Endothelial cell of umbilical vein (primary cell): ENCODE measurements at regions not wholly inside any gene's neighbourhood (a gene's known extent, or its start where the extent isn't known, plus 50 kb on each side); places are given as distances from the start of the nearest gene placed in this dataset.

Experiments
- BruUV-seq: library from RNA; stranded (reverse); fragments of 400-500 nt; replicated peaks from 2 replicates; lab custom pipeline; 2021; lab: Mats Ljungman, UMichigan
- CTCF ChIA-PET: fragments of 300-600, 350-600 bp; sonication (Branson Sonifier 250); formaldehyde crosslinking; loops from one replicate; lab custom pipeline; 2021; ENCODE audit warnings: antibody characterized with exemption, inconsistent platforms; lab: Charles Lee
- POLR2A ChIA-PET: fragments of 300-600, 350-600 bp; sonication (Branson Sonifier 250); formaldehyde crosslinking; loops from one replicate; lab custom pipeline; 2021; ENCODE audit warnings: antibody characterized with exemption, inconsistent platforms; lab: Charles Lee
- DNase-seq: peaks from one replicate; pipeline ENCODE4 v3.0.0-alpha.2; 2011; ENCODE audit warnings: low read depth, low spot score
- FAIRE-seq: peaks from 2 replicates; lab custom pipeline; 2011; peaks lifted over from hg19 to GRCh38; lab: Jason Lieb, UNC
- H2AFZ ChIP-seq: 2 replicates; pipeline ENCODE4 v1.6.0; 2012; ENCODE audit warnings: low read depth, low read length, control low read depth, inconsistent platforms
- H3K27ac ChIP-seq: 2 replicates; pipeline ENCODE4 v1.5.1; 2011; ENCODE audit warnings: low read depth, mild to moderate bottlenecking, control low read depth, low read length, moderate library complexity; ENCODE audit not compliant: insufficient read depth
- H3K27me3 ChIP-seq, 2 experiments: 2 replicates each; pipeline versions ENCODE4 v1.6.0 to v1.6.1; 2011; ENCODE audit warnings: low read length in 2 of 2, mixed read lengths in 1 of 2; ENCODE audit not compliant: control insufficient read depth in 2 of 2, insufficient read depth in 2 of 2
- H3K36me3 ChIP-seq, 2 experiments: 2 replicates in 1 of 2; 3 replicates in 1 of 2; pipeline ENCODE4 v1.5.1; 2011; ENCODE audit warnings: low read length in 2 of 2, mild to moderate bottlenecking in 1 of 2, moderate library complexity in 1 of 2; ENCODE audit not compliant: control insufficient read depth in 2 of 2, insufficient read depth in 2 of 2; ENCODE audit errors: extremely low read depth in 1 of 2
- H3K4me1 ChIP-seq: 3 replicates; pipeline ENCODE4 v1.5.1; 2011; ENCODE audit warnings: mild to moderate bottlenecking, low read length; ENCODE audit not compliant: control insufficient read depth, insufficient read depth; ENCODE audit errors: extremely low read depth
- H3K4me2 ChIP-seq: 2 replicates; pipeline ENCODE4 v1.6.1; 2011; ENCODE audit warnings: low read length, control low read depth, mixed read lengths; ENCODE audit not compliant: insufficient read depth
- H3K4me3 ChIP-seq, 3 experiments: fragments of 200-600 bp in 1 of 3; sonication (generic), shearing (Covaris generic) in 1 of 3; replicated peaks in 1 of 3; 2 replicates each; pipeline ENCODE4 v1.5.1; 2011 to 2016; ENCODE audit warnings: control low read depth in 3 of 3, low read length in 3 of 3, mild to moderate bottlenecking in 2 of 3, inconsistent platforms in 1 of 3, low read depth in 1 of 3, moderate library complexity in 1 of 3; ENCODE audit not compliant: insufficient read depth in 1 of 3
- H3K79me2 ChIP-seq: 2 replicates; pipeline ENCODE4 v1.6.0; 2012; ENCODE audit warnings: low read length, inconsistent platforms; ENCODE audit not compliant: control insufficient read depth, insufficient read depth
- H3K9ac ChIP-seq: replicated peaks from 2 replicates; pipeline ENCODE3; 2011; ENCODE audit warnings: low read length, control low read depth; ENCODE audit not compliant: insufficient read depth; ENCODE audit errors: extremely low read depth
- H3K9me1 ChIP-seq: replicated peaks from 3 replicates; pipeline ENCODE4 v1.6.0; 2011; ENCODE audit warnings: mild to moderate bottlenecking, low read length; ENCODE audit not compliant: control insufficient read depth, insufficient read depth; ENCODE audit errors: extremely low read depth
- H3K9me3 ChIP-seq: replicated peaks from 2 replicates; pipeline ENCODE4 v1.5.1; 2012; ENCODE audit warnings: low read length, inconsistent platforms; ENCODE audit not compliant: control insufficient read depth, insufficient read depth
- H4K20me1 ChIP-seq: replicated peaks from 2 replicates; pipeline ENCODE3; 2011; ENCODE audit warnings: mild to moderate bottlenecking, low read length; ENCODE audit not compliant: control insufficient read depth, insufficient read depth; ENCODE audit errors: extremely low read depth
- EZH2 ChIP-seq: IDR thresholded peaks from 2 replicates; pipeline ENCODE4 v1.6.1; 2012; ENCODE audit warnings: borderline replicate concordance, low read depth, mild to moderate bottlenecking, moderate library complexity, low read length, inconsistent platforms; ENCODE audit not compliant: severe bottlenecking
- FOS ChIP-seq: IDR thresholded peaks from 2 replicates; pipeline ENCODE4 v1.6.1; 2011; ENCODE audit warnings: mild to moderate bottlenecking, low read length, moderate library complexity, borderline replicate concordance; ENCODE audit not compliant: insufficient read depth
- GATA2 ChIP-seq: IDR thresholded peaks from 2 replicates; pipeline ENCODE4 v1.7.0; 2011; ENCODE audit warnings: low read depth, mild to moderate bottlenecking, moderate library complexity, mixed read lengths, low read length; ENCODE audit not compliant: insufficient read length, insufficient read depth
- JUN ChIP-seq: IDR thresholded peaks from 2 replicates; pipeline ENCODE4 v1.6.1; 2011; ENCODE audit warnings: borderline replicate concordance, low read depth; ENCODE audit not compliant: insufficient read length, insufficient read depth
- MYC ChIP-seq: IDR thresholded peaks from one replicate; pipeline ENCODE4 v1.6.1; 2011; ENCODE audit warnings: mild to moderate bottlenecking, low read depth, low read length
- POLR2A ChIP-seq: IDR thresholded peaks from 2 replicates; pipeline ENCODE4 v1.6.1; 2012; ENCODE audit warnings: low read depth, mild to moderate bottlenecking, control low read depth, low read length
- POLR2AphosphoS5 ChIP-seq: IDR thresholded peaks from 2 replicates; pipeline ENCODE4 v1.6.1; 2012; ENCODE audit warnings: low read depth, mild to moderate bottlenecking, control low read depth, low read length, moderate library complexity; ENCODE audit not compliant: insufficient read depth
- dilution Hi-C: fragments of 300-500 bp; cut with MboI; formaldehyde crosslinking; loops from one replicate; pipeline ENCODE4 v1.15.0; 2019; ENCODE audit warnings: low sequenced_read_pairs; ENCODE audit not compliant: extremely low pct_ligation_motif_present
- intact Hi-C: fragments of 100-400 bp; cut with micrococcal nuclease; formaldehyde crosslinking; loops from one replicate; pipeline ENCODE4 v1.10.0; 2022
- TF ChIP-seq, protein P1 (sequence below): IDR thresholded peaks from 2 replicates; pipeline ENCODE4 v1.6.1; 2011; ENCODE audit not compliant: insufficient read depth, insufficient read length
- TF ChIP-seq, protein P2 (sequence below), 2 donors: IDR thresholded peaks; 1 replicate in 1 of 2; 2 replicates in 1 of 2; pipeline ENCODE4 v1.5.1; 2011; ENCODE audit warnings: low read length in 2 of 2, mild to moderate bottlenecking in 2 of 2, moderate library complexity in 2 of 2, control low read depth in 1 of 2, inconsistent platforms in 1 of 2, low read depth in 1 of 2; ENCODE audit not compliant: insufficient read depth in 1 of 2; ENCODE audit errors: extremely low read depth in 1 of 2

DNA sequence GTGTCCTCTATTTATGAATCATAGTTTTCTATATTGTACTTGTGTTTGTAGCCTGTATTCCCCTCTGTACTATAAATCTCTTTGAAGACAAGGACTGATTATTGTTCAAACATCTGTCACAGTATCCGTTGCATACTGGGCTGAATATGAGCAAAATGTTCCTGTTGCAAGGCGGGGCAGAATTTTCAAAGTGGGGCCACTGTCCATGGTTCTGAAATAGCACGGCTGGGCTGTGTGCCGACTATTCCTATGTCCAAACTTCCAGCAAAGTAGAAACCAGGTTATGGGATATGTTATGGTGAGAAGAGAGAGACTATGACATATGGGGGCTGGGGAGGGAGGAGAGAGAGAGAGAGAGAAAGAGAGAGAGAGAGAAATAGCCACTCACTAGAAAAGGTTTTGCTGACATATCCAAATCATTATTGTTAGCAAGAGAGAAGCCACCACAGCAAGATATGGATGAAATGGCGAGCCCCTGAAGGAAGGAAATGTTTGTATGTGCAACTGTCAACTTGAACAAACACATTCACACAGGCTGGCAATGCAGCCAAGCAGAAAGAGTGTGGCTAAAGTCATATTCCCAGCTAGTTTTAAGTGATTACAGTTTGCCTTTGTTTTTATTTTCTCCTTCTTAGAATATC lies 107.0 kb upstream of the GPR12 start:
- TF ChIP-seq JUN (no peak), EZH2 (no peak), MYC (no peak), POLR2A (no peak), POLR2AphosphoS5 (no peak), GATA2 (no peak), FOS (no peak)
- TF ChIP-seq, protein P1, sequence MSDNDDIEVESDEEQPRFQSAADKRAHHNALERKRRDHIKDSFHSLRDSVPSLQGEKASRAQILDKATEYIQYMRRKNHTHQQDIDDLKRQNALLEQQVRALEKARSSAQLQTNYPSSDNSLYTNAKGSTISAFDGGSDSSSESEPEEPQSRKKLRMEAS = no peak
- TF ChIP-seq, protein P2, sequence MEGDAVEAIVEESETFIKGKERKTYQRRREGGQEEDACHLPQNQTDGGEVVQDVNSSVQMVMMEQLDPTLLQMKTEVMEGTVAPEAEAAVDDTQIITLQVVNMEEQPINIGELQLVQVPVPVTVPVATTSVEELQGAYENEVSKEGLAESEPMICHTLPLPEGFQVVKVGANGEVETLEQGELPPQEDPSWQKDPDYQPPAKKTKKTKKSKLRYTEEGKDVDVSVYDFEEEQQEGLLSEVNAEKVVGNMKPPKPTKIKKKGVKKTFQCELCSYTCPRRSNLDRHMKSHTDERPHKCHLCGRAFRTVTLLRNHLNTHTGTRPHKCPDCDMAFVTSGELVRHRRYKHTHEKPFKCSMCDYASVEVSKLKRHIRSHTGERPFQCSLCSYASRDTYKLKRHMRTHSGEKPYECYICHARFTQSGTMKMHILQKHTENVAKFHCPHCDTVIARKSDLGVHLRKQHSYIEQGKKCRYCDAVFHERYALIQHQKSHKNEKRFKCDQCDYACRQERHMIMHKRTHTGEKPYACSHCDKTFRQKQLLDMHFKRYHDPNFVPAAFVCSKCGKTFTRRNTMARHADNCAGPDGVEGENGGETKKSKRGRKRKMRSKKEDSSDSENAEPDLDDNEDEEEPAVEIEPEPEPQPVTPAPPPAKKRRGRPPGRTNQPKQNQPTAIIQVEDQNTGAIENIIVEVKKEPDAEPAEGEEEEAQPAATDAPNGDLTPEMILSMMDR (IDR thresholded peaks at IDR 0.05; ENCODE audit: extremely low read depth in 1 of 2, insufficient read depth in 1 of 2, low read depth in 1 of 2, low read length in 2 of 2) = no peak
- FAIRE-seq = no peak
- Histone ChIP-seq H3K27me3 (no peaks in the 10 kb centered on the region), H3K9me3 (no peaks in the 10 kb centered on the region), H3K4me3 (no peak overlapping the region), H3K27ac (no peak overlapping the region), H3K79me2 (no peaks in the 10 kb centered on the region), H3K9me1 (no peaks in the 10 kb centered on the region), H3K4me1 (no peaks in the 10 kb centered on the region), H3K36me3 (no peaks in the 10 kb centered on the region), H4K20me1 (no peaks in the 10 kb centered on the region), H3K4me2 (no peak overlapping the region), H2AFZ (no peak overlapping the region), H3K9ac (no peak overlapping the region)
- dilution Hi-C loops = no loop called here
- DNase-seq = peak; percentile 38
- ChIA-PET POLR2A (no interaction called here), CTCF (no interaction called here)
- BruUV-seq = no TSS peak
- intact Hi-C loops = no loop called here
